ENCODE measurements at regions not wholly inside any gene's neighbourhood (a gene's known extent, or its start where the extent isn't known, plus 50 kb on each side); places are given as distances from the start of the nearest gene placed in this dataset.
"Not testable (repeated sequence)": the region's sequence is repeated elsewhere in the genome, so short reads cannot be mapped to it uniquely, and the experiment has no call there.

GRCh38 chr9:102905795-102906194, 89.3 kb upstream of the CYLC2 start:
- not testable (repeated sequence) for TF ChIP-seq CTCF (IDR thresholded peaks at IDR 0.05; ENCODE audit: insufficient read depth, low read length); GABPA (IDR thresholded peaks at IDR 0.05; ENCODE audit: low read depth); POLR2AphosphoS5 (IDR thresholded peaks at IDR 0.05; ENCODE audit: low read depth)
